ENCODE measurements at regions not wholly inside any gene's neighbourhood (a gene's known extent, or its start where the extent isn't known, plus 50 kb on each side); places are given as distances from the start of the nearest gene placed in this dataset.

GRCh38 chr15:31499236-31499952 is 172.8 kb downstream of the KLF13 start:
- TF ChIP-seq CTCF (IDR thresholded peaks at IDR 0.05; ENCODE audit: extremely low read depth in 1 of 2, insufficient read depth in 1 of 2, low read depth in 1 of 2, low read length in 2 of 2) (no peak), POLR2AphosphoS5 (IDR thresholded peaks at IDR 0.05; ENCODE audit: insufficient read depth, low read depth, low read length) (no peak)

All from endothelial cell of umbilical vein (primary cell).